Middle frontal gyrus (tissue), 1 donor: ENCODE measurements at regions not wholly inside any gene's neighbourhood (a gene's known extent, or its start where the extent isn't known, plus 50 kb on each side); places are given as distances from the start of the nearest gene placed in this dataset.

ENCODE experiments used
- DNase-seq: peaks from one replicate; pipeline ENCODE4 v3.0.0-alpha.2; 2015; ENCODE audit warnings: low spot score; ENCODE audit errors: extremely low spot score

GRCh38 chr9:85157772-85158171, 488.2 kb downstream of the NTRK2 start:
- no peak for DNase-seq

GRCh38 chr9:85156652-85157051, 487.1 kb downstream of the NTRK2 start:
- no peak for DNase-seq

DNA sequence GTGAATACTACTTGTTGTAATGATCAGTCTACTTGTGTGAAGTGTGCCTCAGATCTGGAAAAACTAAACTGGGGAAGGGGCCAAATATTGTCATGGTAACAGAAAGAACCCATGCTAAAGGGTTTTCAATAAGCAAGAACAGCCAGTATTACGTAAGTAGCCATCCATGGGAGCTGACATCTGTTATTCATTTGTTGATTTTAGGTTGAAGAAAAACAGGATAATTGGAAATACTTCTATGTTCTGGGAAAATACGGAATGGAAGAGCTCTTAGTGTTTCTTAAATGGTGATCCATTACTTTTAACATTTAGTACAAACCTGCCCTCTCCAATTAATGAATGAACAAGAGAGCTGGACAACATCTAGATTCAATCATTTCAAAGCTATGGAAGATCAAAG, 485.8 kb downstream of the NTRK2 start:
- DNase-seq: no peak

DNA sequence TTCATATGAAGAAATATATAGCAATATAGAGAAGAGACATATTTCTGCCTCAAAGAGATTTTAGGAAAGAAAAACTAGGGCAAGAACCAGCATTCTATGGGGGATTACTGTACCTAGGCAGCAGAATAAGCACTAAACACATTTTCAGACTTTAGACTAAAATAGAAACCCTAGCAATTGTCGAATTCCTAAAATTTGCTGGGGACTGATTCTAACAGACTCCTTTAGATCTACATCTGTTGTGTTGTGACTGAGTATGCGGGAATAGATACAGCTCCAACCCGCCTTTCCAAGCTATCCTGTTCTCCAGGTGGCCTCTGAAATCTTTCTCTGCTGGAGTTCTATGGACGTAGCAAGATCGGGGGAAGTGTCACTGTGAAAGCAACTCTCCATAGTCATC, 482.2 kb downstream of the NTRK2 start:
- no peak for DNase-seq

- no peak for DNase-seq
Observed at GRCh38 chr9:85151162-85151561, 481.6 kb downstream of the NTRK2 start.

DNA sequence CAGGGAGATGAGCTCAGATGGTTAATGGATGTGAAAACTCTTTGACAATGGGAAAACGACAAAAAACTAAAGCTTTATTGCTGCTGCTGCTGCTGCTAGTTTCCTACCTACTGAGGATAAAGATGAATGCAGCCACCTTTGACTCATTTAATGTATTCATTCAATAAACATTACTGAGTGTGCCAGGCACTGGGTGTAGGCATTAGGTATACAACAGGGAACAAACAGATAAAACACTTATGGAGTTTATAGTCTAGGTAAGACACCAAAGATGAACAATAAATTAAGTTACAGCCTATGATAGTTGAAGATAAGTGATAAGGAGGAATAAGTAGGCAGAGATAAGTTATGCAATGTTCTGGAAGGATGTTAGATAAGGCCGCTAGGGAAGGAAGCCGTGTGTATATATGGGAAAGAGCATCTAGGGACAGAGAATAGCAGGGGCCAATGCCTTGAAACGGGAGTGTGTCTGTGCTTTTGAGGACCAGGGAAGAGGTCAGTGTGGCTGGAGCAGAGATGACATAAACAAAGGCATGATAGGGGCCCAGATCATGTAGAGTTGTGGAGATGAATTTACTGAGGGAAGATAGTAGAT, 477.6 kb downstream of the NTRK2 start:
- DNase-seq: no peak

GRCh38 chr9:85142968-85143367, 473.4 kb downstream of the NTRK2 start:
- DNase-seq: no peak

DNA sequence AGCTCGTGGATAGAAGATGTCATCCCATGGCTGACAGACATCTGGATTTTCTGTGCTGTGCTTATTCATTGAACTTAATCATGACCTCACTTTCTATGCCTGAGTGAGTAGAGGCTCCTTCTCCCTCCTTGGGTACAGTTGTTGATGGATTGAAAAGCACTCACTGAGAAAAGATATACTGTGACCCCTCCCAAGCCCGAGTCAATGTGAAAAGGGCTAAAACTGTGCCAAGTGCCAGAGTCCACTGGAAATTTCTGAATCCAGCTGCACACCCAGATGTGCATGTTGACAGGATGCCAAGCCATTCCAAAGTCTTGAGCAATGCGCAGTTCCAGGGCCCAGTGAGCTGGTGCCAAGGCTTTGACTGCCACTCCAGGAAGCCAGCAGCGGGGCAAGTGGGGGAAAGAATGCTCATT, 473.0 kb downstream of the NTRK2 start:
- DNase-seq: no peak

DNA sequence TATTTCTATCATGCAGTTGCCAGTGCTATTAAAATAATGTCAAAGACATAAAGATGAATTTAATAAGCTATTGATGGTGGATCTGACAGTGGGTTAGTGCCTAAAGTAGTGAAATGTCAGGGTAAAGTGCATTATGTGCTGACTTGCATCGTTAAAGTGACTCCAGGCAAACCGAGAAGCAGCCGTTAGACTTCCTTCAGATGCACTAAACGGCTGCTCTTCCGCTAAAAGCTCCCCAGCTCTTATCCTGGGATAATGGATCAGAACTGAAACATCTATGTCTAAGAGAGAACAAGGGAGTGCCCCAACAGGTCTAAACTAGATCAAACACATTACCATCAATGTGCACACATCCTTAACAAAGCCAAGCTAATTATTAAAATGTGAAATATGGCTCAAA, 468.2 kb downstream of the NTRK2 start:
- no peak for DNase-seq

DNA sequence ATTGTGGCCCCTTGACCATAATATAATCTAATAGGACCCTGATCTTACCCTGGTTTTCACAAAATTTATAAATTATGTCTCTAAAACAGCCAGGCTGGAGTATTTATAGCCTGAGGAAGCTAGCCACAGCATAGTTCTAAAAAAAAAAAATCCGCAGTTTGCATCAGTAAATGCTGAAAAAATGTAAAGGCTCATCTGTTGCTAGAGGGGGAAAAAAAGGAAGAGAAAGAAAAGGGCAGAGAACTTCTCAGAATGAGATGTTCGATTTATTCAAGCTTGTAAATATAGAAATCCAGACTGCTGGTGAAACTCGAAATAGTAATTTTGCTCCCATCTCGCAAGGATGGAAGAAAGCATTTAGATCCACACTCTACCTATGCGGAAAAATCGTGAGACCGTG, 467.5 kb downstream of the NTRK2 start:
- DNase-seq: no peak

DNA sequence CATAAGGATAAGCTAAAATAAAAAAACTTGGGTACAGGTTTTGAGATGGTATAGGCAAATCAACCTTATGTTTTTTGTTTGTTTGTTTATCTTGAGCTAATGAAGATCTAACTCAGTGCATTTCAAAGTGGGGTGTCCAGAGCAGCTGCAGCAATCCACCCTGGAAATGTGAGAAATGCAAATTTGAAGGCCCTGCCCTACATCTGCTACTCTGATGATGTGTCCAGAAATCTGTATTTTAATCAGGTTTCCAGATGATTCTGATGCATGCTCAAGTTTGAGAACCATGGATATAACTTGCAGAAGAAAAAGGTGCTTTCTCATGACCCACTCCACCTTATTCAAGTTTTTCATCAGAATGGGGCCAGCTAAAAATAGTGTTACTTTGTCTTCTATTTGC, 467.0 kb downstream of the NTRK2 start:
- DNase-seq: no peak

DNA sequence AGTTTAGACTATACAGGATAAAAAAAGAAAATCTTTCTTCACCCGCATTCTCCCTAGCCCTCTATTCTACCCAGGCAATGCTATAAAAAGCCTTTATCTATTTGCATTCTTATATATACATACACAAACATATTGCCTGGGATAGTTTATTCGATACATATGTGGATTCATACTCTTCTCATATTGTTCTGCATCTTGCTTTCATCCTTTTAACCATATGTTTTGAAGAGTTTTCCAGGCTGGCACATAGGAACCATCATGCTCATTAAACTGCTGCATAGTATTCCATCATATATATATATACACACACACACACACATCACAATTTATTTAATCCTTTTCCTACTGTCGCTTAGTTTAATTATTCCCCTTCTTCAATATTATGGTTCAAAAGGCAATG, 461.2 kb downstream of the NTRK2 start:
- DNase-seq: no peak

- no peak for DNase-seq
Observed at GRCh38 chr9:85130260-85130659, 460.7 kb downstream of the NTRK2 start.

- DNase-seq: no peak
Observed at GRCh38 chr9:85129514-85129913, 460.0 kb downstream of the NTRK2 start.

DNA sequence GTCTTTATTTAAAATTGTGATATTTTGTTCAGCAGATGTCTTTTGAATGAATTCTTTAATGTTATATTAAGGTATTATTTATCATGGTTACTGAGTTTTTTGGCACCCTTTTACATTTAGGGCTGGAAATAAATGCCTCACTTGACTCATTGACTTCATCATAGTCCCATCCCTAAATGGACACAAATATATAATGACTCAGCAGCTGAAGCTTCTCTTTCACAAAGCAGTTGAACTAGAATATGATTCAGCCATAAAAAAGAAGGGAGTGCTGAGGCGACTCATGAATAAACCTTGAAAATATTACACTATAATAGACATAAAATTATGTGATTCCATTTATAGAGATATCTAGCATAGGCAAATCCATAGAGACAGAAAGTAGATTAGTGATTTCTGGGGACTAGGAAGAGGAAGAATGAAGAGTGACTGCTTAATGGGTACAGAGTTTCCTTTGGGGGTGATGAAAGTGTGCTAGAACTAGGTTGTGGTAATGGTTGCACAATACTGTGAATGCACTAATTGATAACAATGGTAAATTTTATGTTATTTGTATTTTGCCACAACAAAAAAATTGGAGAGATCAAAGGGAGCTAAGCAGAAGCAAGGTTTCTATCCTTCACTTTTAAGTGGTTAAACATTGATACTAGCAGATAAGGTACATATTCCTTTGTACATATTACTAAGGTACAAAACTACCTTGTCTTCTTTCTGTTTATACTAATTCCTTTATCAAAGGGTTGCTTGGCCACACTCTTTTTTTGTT, 449.6 kb downstream of the NTRK2 start:
- no peak for DNase-seq

- no peak for DNase-seq
Observed at GRCh38 chr9:85117831-85118230, 448.3 kb downstream of the NTRK2 start.

- DNase-seq: no peak
Observed at GRCh38 chr9:85115473-85115872, 445.9 kb downstream of the NTRK2 start.

DNA sequence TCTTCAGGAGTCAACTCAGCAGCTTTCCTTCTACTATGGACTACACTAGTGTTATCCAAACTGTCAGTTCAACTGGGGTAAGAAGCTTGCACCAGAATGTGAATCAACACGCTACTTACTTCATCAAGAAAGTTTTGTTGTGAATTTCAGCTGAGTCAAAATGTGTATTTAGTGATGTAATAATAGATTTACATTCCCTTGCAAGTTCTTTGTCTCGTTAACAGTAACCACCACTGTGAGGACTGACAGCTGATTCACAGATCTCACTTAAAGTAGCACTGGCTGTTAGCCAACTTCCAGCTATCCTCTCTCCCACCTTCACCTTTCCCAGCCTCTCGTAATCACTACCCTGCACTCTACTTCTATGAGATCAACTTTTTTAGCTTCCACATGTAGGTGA, 445.3 kb downstream of the NTRK2 start:
- no peak for DNase-seq

DNA sequence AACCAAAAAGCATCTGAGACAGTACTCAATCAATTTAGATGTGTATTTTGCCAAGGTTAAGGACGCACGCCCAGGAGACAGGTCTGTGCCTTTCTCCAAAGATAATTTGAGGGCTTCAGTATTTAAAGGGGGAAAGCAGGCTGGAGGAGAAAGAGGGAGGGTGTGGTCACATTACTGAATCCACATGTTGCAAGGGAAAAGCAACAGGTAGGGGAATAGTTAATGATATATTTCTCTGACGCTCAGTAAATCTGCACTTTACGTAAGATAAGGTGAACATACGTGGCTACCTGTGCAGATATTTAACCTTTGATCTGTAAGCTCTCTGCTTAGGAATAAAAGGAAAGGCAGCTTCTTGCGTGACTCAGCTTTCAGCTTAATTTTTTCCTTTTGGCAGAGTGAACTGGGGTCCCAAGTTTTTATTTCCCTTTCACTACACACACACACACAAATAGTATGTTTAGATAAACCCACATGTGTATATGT, 443.4 kb downstream of the NTRK2 start:
- DNase-seq: no peak

- DNase-seq: no peak
Observed at GRCh38 chr9:85112391-85112790, 442.9 kb downstream of the NTRK2 start.

DNA sequence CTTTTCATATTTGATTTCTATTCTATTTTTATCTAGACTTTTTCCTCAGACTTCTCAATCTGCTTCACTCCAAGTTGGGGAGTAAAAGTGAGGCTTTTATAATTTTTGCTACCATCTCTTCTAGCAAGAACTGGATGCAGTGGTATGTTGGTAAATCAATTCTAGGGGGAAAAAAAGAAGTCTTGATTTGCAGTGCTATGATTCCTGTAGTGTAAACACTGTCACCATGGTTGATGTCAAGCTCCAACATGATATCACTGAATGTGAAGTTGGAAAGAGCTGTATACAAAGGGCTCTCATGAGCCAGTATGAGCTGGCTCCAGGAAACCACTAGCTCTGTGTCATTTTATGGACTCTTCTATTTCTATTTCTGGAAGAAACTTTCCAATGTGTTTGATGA, 439.2 kb downstream of the NTRK2 start:
- no peak for DNase-seq

GRCh38 chr9:85108229-85108628, 438.7 kb downstream of the NTRK2 start:
- DNase-seq: no peak
